Sigmoid colon (tissue), 4 donors: ENCODE measurements at regions not wholly inside any gene's neighbourhood (a gene's known extent, or its start where the extent isn't known, plus 50 kb on each side); places are given as distances from the start of the nearest gene placed in this dataset.

Experiments
- CTCF ChIP-seq, 4 experiments: fragments of 450-650 bp in 3 of 4; fragments of 200-600 bp in 1 of 4; IDR thresholded peaks; one replicate each; pipeline ENCODE4 v1.5.1; 2016 to 2019; ENCODE audit warnings: antibody characterized with exemption in 4 of 4, mild to moderate bottlenecking in 3 of 4, moderate library complexity in 2 of 4
- EP300 ChIP-seq, 4 donors: sonication (generic); formaldehyde crosslinking; IDR thresholded peaks; one replicate each; pipeline ENCODE4 v1.6.1; 2017; ENCODE audit warnings: antibody characterized with exemption in 4 of 4
- POLR2A ChIP-seq, 2 donors: fragments of 450-650 bp; IDR thresholded peaks; one replicate each; pipeline ENCODE4 v1.6.1; 2016; ENCODE audit warnings: antibody characterized with exemption in 2 of 2, mild to moderate bottlenecking in 2 of 2, moderate library complexity in 2 of 2
- POLR2AphosphoS5 ChIP-seq, 4 donors: sonication (generic); formaldehyde crosslinking; IDR thresholded peaks; one replicate each; pipeline ENCODE4 v1.6.1; 2017; ENCODE audit warnings: antibody characterized with exemption in 4 of 4

DNA sequence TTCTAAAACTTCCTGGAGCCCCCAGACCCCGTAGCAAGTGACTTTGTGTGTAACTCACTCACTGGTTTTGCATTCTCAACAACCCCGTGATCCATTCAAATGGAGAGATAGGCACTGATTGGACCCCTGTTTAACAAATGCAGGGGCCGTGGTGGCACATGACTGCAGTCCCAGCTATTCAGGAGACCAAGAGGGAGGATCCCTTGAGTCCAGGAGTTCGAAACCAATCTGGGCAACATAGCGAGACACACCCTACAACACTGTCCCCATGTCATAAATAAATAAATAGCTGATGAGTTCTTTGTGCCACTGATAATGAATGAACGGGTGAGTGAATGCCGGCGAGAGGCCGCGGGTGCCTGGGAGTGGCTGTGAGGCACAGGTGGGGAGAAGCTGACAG, 59.4 kb upstream of the PAX7 start:
- no peak for TF ChIP-seq CTCF (IDR thresholded peaks at IDR 0.05)
- no peak for TF ChIP-seq POLR2AphosphoS5 (IDR thresholded peaks at IDR 0.05)
- TF ChIP-seq POLR2A (IDR thresholded peaks at IDR 0.05): no peak
- no peak for TF ChIP-seq EP300 (IDR thresholded peaks at IDR 0.05)
